ENCODE measurements at regions not wholly inside any gene's neighbourhood (a gene's known extent, or its start where the extent isn't known, plus 50 kb on each side); places are given as distances from the start of the nearest gene placed in this dataset.

DNA sequence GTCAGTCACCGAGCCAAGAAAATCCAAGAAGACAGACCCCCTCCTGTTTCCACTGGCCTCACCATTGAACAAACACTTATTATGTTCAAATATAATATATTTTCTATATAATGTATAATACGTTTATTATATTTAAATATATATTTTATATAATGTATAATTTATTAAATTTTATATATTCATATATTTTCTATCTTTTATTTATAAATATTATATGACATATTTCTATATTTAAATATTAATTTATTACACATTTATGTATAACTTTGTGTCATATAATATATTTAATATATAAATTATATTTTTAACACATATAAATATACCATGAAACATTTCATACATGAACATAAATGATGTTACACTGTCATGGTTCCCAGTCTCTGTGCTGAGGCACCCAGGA is 60.9 kb upstream of the RMDN2 start:
- no peak for DNase-seq (ENCODE audit: low read depth)

DNA sequence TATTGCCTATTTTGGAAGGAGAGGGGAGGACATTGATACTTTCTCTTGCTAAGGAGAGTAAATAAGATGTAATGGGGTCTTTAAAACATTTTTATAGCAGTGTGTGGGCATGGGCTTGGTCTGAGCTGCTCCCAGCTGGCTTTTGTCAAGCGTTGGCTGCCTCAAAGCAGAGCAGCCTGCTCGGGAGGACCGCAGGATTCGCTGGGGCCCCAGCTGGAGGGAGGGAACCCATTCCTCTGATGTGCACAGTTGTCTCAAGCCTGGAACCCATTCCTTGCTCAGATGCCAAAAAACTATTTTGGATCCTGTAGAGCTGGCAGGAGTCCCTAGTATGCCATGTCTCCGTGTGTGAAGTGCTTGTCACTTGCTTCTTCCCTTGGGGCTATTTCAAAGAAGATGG is 59.4 kb upstream of the RMDN2 start:
- TF ChIP-seq, protein P1, sequence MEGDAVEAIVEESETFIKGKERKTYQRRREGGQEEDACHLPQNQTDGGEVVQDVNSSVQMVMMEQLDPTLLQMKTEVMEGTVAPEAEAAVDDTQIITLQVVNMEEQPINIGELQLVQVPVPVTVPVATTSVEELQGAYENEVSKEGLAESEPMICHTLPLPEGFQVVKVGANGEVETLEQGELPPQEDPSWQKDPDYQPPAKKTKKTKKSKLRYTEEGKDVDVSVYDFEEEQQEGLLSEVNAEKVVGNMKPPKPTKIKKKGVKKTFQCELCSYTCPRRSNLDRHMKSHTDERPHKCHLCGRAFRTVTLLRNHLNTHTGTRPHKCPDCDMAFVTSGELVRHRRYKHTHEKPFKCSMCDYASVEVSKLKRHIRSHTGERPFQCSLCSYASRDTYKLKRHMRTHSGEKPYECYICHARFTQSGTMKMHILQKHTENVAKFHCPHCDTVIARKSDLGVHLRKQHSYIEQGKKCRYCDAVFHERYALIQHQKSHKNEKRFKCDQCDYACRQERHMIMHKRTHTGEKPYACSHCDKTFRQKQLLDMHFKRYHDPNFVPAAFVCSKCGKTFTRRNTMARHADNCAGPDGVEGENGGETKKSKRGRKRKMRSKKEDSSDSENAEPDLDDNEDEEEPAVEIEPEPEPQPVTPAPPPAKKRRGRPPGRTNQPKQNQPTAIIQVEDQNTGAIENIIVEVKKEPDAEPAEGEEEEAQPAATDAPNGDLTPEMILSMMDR (IDR thresholded peaks at IDR 0.05; ENCODE audit: insufficient read depth, low read length): no peak
- DNase-seq (ENCODE audit: low read depth): no peak
- no peak overlapping the region for H3K4me3 ChIP-seq (ENCODE audit: low read depth, low read length)

More for the DNA sequence above, 60.9 kb upstream of the RMDN2 start:
- TF ChIP-seq, protein P1 (IDR thresholded peaks at IDR 0.05; ENCODE audit: insufficient read depth, low read length): no peak
- no peak overlapping the region for H3K4me3 ChIP-seq (ENCODE audit: low read depth, low read length)

DNA sequence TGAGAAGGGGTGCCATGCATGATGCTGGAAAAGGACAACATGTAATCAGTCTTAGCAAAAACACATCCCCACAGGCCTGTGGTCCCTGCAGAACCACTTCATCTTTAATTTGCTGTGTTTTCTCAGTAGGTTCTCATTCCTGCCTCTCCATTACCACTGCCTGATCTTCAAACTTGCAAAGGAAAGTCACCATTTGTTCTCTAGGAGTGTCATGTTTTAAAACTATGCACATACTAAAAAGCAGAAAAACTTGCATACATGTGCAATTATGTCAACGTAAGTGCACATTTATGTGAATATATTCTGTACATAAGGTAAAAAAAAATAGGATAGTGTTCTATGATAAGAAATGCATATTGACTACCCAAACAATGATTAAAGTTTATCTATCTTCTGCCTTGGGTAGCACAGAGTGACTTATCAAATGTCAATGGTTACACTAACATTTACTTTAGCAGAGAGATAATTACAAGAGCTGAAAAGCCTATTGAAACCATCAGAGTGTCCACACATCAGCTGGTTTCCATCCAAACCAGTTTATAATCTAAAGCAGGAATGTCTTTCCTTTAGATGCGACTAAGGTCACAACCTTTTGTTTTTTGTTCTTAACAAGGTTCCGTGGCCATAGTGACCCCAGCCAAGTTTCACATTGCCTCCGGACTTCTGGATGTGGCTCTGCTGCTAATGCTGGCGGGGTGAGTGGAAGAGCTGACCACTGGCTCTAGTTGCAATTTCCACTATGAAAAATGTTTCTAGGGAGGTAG is 58.7 kb upstream of the RMDN2 start:
- TF ChIP-seq, protein P1 (IDR thresholded peaks at IDR 0.05; ENCODE audit: insufficient read depth, low read length): no peak
- no peak overlapping the region for H3K4me3 ChIP-seq (ENCODE audit: low read depth, low read length)
- DNase-seq (ENCODE audit: low read depth): no peak

DNA sequence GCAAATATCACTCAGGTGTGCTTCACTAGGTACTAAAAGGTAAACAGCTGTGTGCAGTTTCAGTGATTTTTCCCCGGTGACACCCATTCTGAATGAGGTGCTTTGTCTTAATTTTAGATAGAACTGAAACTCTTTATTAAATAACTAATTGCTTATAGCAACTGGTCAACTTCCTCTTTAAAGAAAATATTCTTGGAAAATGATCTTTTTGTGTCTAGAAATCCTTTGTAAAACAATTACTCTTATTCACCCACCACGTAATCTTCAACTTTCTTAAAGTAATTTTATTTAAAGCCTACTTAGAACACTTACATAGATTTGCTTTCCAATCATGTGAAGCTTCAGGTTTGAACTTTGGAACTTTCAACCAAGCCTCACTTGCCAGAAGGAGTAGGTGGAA is 57.9 kb upstream of the RMDN2 start:
- DNase-seq (ENCODE audit: low read depth): no peak
- TF ChIP-seq, protein P1 (IDR thresholded peaks at IDR 0.05; ENCODE audit: insufficient read depth, low read length): no peak
- no peak overlapping the region for H3K4me3 ChIP-seq (ENCODE audit: low read depth, low read length)

DNA sequence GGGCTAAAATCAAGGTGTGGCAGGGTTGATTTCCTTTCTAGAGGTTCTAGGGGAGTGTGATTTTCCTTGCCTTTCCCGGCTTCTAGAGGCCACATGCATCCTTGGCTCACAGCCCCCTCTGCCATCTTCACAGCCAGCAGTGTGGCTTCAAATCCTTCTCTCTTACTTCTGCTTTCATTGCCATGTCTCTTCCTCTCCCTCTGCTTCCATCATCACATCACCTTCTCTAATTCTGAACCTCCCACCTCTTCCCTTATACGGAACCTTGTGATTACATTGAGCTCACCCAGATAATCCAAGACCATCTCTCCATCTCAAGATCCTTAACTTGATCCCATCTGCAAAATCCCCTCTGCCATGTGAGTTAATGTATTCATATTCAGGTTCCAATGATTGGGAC is 56.2 kb upstream of the RMDN2 start:
- H3K4me3 ChIP-seq (ENCODE audit: low read depth, low read length): no peak overlapping the region
- TF ChIP-seq, protein P1 (IDR thresholded peaks at IDR 0.05; ENCODE audit: insufficient read depth, low read length): no peak
- no peak for DNase-seq (ENCODE audit: low read depth)

DNA sequence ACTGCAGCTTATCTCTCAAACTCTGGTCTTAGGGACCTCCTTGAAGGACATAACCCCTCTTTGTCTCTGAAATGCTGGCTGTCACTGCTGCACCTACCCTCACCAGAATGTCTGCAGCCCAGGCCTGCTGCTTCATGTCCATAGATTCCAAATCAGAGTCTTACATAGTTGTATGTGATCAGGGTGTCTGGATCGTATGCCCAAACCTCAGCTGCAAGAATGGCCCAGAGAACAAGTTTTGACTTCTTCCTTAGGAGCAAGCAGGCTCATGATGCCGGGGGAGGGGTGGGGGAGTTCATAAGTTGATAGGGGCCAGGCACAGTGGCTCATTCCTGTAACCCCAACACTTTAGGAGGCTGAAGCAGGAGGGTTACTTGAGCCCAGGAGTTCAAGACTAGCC is 55.8 kb upstream of the RMDN2 start:
- TF ChIP-seq, protein P1 (IDR thresholded peaks at IDR 0.05; ENCODE audit: insufficient read depth, low read length): no peak
- no peak for DNase-seq (ENCODE audit: low read depth)
- H3K4me3 ChIP-seq (ENCODE audit: low read depth, low read length): no peak overlapping the region

DNA sequence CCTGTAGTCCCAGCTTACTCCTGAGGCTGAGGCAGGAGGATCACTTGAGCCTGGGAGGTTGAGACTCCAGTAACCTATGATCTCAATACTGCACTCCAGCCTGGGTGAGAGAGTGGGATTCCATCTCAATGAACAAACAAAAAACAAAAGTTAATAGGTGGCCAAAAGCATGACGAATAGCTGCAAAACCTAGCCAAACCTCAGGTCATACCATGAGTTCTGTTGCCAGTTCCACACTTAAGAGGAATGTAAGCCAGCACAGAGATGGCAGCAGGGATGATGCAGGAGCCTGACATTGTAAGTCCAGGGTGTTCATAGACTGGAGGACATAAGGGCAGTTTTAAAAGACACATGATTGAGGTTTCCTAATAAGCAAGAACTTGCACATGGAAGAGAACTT is 55.3 kb upstream of the RMDN2 start:
- DNase-seq (ENCODE audit: low read depth): peak; percentile 79
- H3K4me3 ChIP-seq (ENCODE audit: low read depth, low read length): no peak overlapping the region
- TF ChIP-seq, protein P1 (IDR thresholded peaks at IDR 0.05; ENCODE audit: insufficient read depth, low read length): no peak
